GM18505 (cell line): ENCODE measurements at regions not wholly inside any gene's neighbourhood (a gene's known extent, or its start where the extent isn't known, plus 50 kb on each side); places are given as distances from the start of the nearest gene placed in this dataset.
"Not testable (repeated sequence)": the region's sequence is repeated elsewhere in the genome, so short reads cannot be mapped to it uniquely, and the experiment has no call there.

Experiments
- ATAC-seq: cut with Tn5 transposase; IDR thresholded peaks from one replicate; pipeline ENCODE4 v1.9.1; 2021; ENCODE audit not compliant: unreplicated experiment
- POLR2A ChIP-seq: IDR thresholded peaks from 4 replicates; pipeline ENCODE4 v1.6.1; 2011; ENCODE audit warnings: borderline replicate concordance; ENCODE audit not compliant: insufficient read depth, insufficient read length; ENCODE audit errors: extremely low read depth

- ATAC-seq = no peak
These were observed 168.1 kb downstream of the SLC38A4 start for GRCh38 chr12:46657453-46658411.

DNA sequence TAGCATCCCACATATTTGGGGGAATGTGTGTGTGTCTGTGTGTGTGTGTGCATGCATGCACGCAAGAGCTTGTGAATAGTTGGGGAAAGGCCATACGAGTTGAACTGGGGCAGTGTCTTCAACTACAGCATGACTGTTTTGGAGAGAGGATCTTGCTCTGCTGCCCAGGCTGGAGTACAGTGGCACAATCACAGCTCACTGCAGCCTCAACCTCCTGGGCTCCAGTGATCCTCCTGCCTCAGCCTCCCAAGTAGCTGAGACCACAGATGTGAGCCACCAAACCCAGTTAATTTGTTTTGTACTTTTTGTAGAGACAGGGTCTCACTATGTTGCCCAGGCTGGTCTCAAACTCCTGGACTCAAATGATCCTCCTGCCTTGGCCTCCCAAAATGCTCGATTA, 169.8 kb downstream of the SLC38A4 start:
- ATAC-seq = not testable (repeated sequence)

More at GRCh38 chr12:46657453-46658411, 168.1 kb downstream of the SLC38A4 start:
- no peak for TF ChIP-seq POLR2A

- ATAC-seq = no peak
- no peak for TF ChIP-seq POLR2A
These were observed 172.5 kb downstream of the SLC38A4 start for GRCh38 chr12:46653311-46653710.

GRCh38 chr12:46652692-46653091, 173.1 kb downstream of the SLC38A4 start:
- no peak for TF ChIP-seq POLR2A
- ATAC-seq = no peak

DNA sequence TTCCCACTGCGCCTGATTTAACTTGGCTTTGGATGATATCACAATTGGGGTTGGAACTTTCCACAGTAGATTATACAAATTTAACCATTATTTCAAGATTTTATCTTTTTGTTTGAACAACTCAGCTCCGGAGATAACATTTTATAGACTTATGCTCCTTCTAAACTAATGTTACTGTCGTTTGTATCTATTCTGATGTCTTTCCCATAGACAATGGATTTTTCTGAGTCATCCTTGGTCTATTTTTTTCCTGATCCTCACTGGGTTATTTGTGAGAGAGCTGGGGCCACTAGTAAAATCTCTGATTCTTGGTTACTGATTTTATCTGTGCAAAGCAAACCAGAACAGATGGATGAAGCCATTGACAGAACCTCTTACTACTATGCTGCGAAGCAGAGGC, 175.1 kb downstream of the SLC38A4 start:
- no peak for TF ChIP-seq POLR2A
- no peak for ATAC-seq

GRCh38 chr12:46649433-46649832, 176.4 kb downstream of the SLC38A4 start:
- no peak for TF ChIP-seq POLR2A
- ATAC-seq = no peak

- no peak for TF ChIP-seq POLR2A
- no peak for ATAC-seq
These were observed 178.8 kb downstream of the SLC38A4 start for GRCh38 chr12:46647034-46647433.

DNA sequence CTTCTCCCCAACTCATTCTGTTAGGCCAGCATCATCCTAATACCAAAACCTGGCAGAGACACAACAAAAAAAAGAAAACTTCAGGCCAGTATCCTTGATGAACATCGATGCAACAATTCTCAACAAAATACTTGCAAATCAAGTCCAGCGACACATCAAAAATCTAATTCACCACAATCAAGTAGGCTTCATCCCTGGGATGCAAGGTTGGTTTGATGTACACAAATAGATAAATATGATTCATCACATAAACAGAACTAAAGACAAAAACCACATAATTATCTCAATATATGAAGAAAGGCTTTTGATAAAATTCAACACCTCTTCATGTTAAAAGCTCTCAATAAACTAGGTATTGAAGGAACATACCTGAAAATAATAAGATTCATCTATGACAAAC, 184.1 kb downstream of the SLC38A4 start:
- ATAC-seq = not testable (repeated sequence)

DNA sequence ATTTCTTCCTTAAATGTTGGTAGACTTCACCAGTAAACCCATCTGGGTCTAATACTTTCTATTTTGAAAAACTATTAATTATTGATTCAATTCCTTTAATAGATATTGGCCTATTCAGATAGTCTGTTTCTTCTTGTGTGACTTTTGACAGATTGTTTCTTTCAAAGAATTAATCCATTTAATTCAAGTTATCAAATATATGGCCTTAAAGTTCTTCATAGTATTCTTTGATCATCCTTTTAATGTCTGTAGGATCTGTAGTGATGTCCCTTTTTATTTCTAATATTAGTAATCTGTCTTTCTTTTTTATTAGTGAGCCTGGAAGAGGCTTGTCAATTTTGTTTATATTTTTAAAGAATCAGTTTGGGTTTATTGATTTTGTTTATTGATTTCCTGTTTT, 190.0 kb downstream of the SLC38A4 start:
- no peak for TF ChIP-seq POLR2A
- no peak for ATAC-seq

GRCh38 chr12:46629331-46630229, 196.2 kb downstream of the SLC38A4 start:
- TF ChIP-seq POLR2A = no peak
- no peak for ATAC-seq

DNA sequence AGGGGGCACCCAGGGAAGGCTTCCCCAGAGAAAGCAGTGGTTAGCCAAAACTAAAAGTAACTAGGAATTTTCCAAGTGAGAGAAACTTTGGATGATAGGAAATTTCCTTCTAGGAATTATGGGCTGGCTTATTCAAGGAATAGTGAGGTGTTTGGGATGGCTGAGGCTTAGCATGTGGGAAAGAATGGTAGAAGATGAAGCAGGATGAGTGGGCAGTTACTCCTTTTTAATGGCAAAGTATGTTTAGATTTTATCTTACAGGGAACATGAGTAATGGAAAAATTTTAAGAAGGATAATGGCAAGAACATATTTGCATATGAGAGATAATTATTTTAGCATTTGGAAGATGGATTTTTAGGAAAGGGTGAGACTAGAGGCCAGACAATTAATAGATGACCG, 197.6 kb downstream of the SLC38A4 start:
- no peak for ATAC-seq
- TF ChIP-seq POLR2A = no peak

DNA sequence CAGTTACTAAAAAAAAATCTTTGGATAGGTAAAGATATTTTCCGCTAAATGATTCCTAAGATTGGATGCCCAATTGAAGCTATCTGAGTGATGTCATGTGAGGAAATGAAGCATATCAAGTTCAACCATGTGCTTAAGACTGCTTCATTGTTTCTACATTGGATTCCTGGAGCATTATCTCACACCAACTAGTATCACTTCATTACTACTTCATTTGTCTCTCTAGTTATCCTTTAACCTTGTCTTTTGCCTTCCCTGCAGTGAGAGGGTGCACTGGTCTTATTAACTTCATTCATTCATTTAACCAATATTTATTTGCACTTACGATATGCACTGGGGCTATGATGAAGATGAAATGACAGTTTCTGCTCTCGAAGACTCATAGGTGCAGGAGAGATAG, 198.1 kb downstream of the SLC38A4 start:
- ATAC-seq = no peak
- no peak for TF ChIP-seq POLR2A

DNA sequence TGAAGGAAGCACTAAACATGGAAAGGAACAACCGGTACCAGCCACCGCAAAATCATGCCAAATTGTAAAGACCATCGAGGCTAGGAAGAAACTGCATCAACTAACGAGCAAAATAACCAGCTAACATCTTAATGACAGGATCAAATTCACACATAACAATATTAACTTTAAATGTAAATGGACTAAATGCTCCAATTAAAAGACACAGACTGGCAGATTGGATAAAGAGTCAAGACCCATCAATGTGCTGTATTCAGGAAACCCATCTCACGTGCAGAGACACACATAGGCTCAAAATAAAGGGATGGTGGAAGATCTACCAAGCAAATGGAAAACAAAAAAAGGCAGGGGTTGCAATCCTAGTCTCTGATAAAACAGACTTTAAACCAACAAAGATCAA, 206.3 kb downstream of the SLC38A4 start:
- not testable (repeated sequence) for ATAC-seq

DNA sequence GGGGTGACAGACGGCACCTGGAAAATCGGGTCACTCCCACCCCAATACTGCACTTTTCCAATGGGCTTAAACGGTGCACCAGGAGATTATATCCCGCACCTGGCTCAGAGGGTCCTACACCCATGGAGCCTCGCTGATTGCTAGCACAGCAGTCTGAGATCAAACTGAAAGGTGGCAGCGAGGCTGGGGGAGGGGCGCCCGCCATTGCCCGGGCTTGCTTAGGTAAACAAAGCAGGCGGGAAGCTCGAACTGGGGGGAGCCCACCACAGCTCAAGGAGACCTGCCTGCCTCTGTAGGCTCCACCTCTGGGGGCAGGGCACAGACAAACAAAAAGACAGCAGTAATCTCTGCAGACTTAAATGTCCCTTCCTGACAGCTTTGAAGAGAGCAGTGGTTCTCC, 208.1 kb downstream of the SLC38A4 start:
- not testable (repeated sequence) for ATAC-seq
